ENCODE measurements at regions not wholly inside any gene's neighbourhood (a gene's known extent, or its start where the extent isn't known, plus 50 kb on each side); places are given as distances from the start of the nearest gene placed in this dataset.
"Not testable (repeated sequence)": the region's sequence is repeated elsewhere in the genome, so short reads cannot be mapped to it uniquely, and the experiment has no call there.

- Histone ChIP-seq H3K27ac (no peak overlapping the region), H3K4me3 (no peak overlapping the region), H3K9me3 (replicated peaks) (no peaks in the 10 kb centered on the region), H3K27me3 (replicated peaks) (no peaks in the 10 kb centered on the region), H3K36me3 (no peaks in the 10 kb centered on the region), H3K4me1 (replicated peaks) (peaks cover 44% of the 10 kb centered on the region)
- DNase-seq (ENCODE audit: low read depth in 1 of 2, low spot score in 2 of 2) = no peak
Measured at GRCh38 chr20:54342258-54342920, 133.0 kb upstream of the DOK5 start.

- Histone ChIP-seq H3K27me3 (replicated peaks) (no peaks in the 10 kb centered on the region), H3K4me1 (replicated peaks) (peaks cover 44% of the 10 kb centered on the region), H3K9me3 (replicated peaks) (no peaks in the 10 kb centered on the region), H3K4me3 (no peak overlapping the region), H3K36me3 (no peaks in the 10 kb centered on the region), H3K27ac (no peak overlapping the region)
- DNase-seq (ENCODE audit: low read depth in 1 of 2, low spot score in 2 of 2) = no peak
Measured at GRCh38 chr20:54343099-54343498, 132.3 kb upstream of the DOK5 start.

- no peak for DNase-seq (ENCODE audit: low read depth in 1 of 2, low spot score in 2 of 2)
- Histone ChIP-seq H3K27ac (no peak overlapping the region), H3K4me3 (no peak overlapping the region), H3K9me3 (replicated peaks) (no peaks in the 10 kb centered on the region), H3K4me1 (replicated peaks) (peaks cover 44% of the 10 kb centered on the region), H3K36me3 (no peaks in the 10 kb centered on the region), H3K27me3 (replicated peaks) (no peaks in the 10 kb centered on the region)
Measured at GRCh38 chr20:54343634-54344033, 131.8 kb upstream of the DOK5 start.

- Histone ChIP-seq H3K36me3 (no peaks in the 10 kb centered on the region), H3K27ac (peak overlapping the region; percentile 45), H3K4me3 (no peak overlapping the region), H3K4me1 (replicated peaks) (peaks cover 45% of the 10 kb centered on the region), H3K27me3 (replicated peaks) (no peaks in the 10 kb centered on the region), H3K9me3 (replicated peaks) (no peaks in the 10 kb centered on the region)
- DNase-seq (ENCODE audit: low read depth in 1 of 2, low spot score in 2 of 2) = no peak
Measured at GRCh38 chr20:54344832-54345231, 130.6 kb upstream of the DOK5 start.

GRCh38 chr20:54345301-54345724 is 130.1 kb upstream of the DOK5 start:
- peak in 1 of 2 experiments; percentile 69 for DNase-seq (ENCODE audit: low read depth in 1 of 2, low spot score in 2 of 2)
- Histone ChIP-seq H3K27ac (peak overlapping the region; percentile 45), H3K9me3 (replicated peaks) (no peaks in the 10 kb centered on the region), H3K4me1 (replicated peaks) (peaks cover 46% of the 10 kb centered on the region), H3K36me3 (no peaks in the 10 kb centered on the region), H3K27me3 (replicated peaks) (no peaks in the 10 kb centered on the region), H3K4me3 (no peak overlapping the region)

- H3K27ac ChIP-seq = peak overlapping the region; percentile 45; the same call in 1 of the 2 replicates
- no peak for DNase-seq (ENCODE audit: low read depth in 1 of 2, low spot score in 2 of 2)
Measured at GRCh38 chr20:54345821-54346220, 129.6 kb upstream of the DOK5 start.

GRCh38 chr20:54346276-54346675 is 129.1 kb upstream of the DOK5 start:
- Histone ChIP-seq H3K27me3 (replicated peaks) (no peaks in the 10 kb centered on the region), H3K4me3 (no peak overlapping the region), H3K4me1 (replicated peaks) (peaks cover 46% of the 10 kb centered on the region), H3K27ac (0 out of 2 replicates have a peak overlapping the region, but pooled peaks have one; percentile 45), H3K9me3 (replicated peaks) (no peaks in the 10 kb centered on the region), H3K36me3 (no peaks in the 10 kb centered on the region)
- DNase-seq (ENCODE audit: low read depth in 1 of 2, low spot score in 2 of 2) = no peak

More at GRCh38 chr20:54345821-54346220, 129.6 kb upstream of the DOK5 start:
- Histone ChIP-seq H3K4me3 (no peak overlapping the region), H3K36me3 (no peaks in the 10 kb centered on the region), H3K27me3 (replicated peaks) (no peaks in the 10 kb centered on the region), H3K9me3 (replicated peaks) (no peaks in the 10 kb centered on the region), H3K4me1 (replicated peaks) (peaks cover 46% of the 10 kb centered on the region)

- Histone ChIP-seq H3K4me3 (no peak overlapping the region), H3K36me3 (no peaks in the 10 kb centered on the region), H3K27ac (no peak overlapping the region), H3K27me3 (replicated peaks) (no peaks in the 10 kb centered on the region), H3K4me1 (replicated peaks) (peaks cover 56% of the 10 kb centered on the region), H3K9me3 (replicated peaks) (no peaks in the 10 kb centered on the region)
- no peak for DNase-seq (ENCODE audit: low read depth in 1 of 2, low spot score in 2 of 2)
Measured at GRCh38 chr20:54347166-54347833, 128.1 kb upstream of the DOK5 start.

- no peaks in the 10 kb centered on the region for H3K36me3 ChIP-seq
- DNase-seq (ENCODE audit: low read depth in 1 of 2, low spot score in 2 of 2) = no peak
- no peak overlapping the region for H3K4me3 ChIP-seq
- peak overlapping the region; percentile 75 for H3K27ac ChIP-seq
- no peaks in the 10 kb centered on the region for H3K9me3 ChIP-seq (replicated peaks)
- H3K4me1 ChIP-seq (replicated peaks) = peaks cover 40% of the 10 kb centered on the region
- H3K27me3 ChIP-seq (replicated peaks) = no peaks in the 10 kb centered on the region
Measured at GRCh38 chr20:54350415-54350814, 125.0 kb upstream of the DOK5 start.

GRCh38 chr20:54351371-54352136 is 123.8 kb upstream of the DOK5 start:
- Histone ChIP-seq H3K27me3 (replicated peaks) (no peaks in the 10 kb centered on the region), H3K9me3 (replicated peaks) (no peaks in the 10 kb centered on the region), H3K4me3 (no peak overlapping the region), H3K27ac (peak overlapping the region; percentile 71), H3K36me3 (no peaks in the 10 kb centered on the region), H3K4me1 (replicated peaks) (peaks cover 29% of the 10 kb centered on the region)
- DNase-seq (ENCODE audit: low read depth in 1 of 2, low spot score in 2 of 2) = peak; percentile 50 to 76

DNA sequence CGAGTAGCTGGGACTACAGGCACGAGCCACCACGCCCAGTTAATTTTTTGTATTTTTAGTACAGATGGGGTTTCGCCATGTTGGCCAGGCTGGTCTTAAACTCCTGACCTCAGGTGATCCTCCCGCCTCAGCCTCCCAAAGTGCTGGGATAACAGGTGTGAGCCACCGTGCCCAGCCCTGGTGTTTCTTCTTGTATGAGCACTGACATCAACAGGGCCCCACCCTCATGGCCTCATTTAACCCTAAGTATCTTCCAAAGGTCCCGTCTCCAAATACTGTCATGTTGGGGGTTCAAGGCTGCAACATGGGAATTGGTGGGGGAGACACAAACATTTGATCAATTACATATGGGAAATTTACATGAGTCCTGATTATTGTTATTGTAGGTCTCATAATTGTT is 122.9 kb upstream of the DOK5 start:
- H3K27me3 ChIP-seq (replicated peaks); H3K9me3 ChIP-seq (replicated peaks); H3K36me3 ChIP-seq; H3K4me3 ChIP-seq; DNase-seq (ENCODE audit: low read depth in 1 of 2, low spot score in 2 of 2); H3K27ac ChIP-seq: not testable (repeated sequence)
- peaks cover 25% of the 10 kb centered on the region for H3K4me1 ChIP-seq (replicated peaks)

DNA sequence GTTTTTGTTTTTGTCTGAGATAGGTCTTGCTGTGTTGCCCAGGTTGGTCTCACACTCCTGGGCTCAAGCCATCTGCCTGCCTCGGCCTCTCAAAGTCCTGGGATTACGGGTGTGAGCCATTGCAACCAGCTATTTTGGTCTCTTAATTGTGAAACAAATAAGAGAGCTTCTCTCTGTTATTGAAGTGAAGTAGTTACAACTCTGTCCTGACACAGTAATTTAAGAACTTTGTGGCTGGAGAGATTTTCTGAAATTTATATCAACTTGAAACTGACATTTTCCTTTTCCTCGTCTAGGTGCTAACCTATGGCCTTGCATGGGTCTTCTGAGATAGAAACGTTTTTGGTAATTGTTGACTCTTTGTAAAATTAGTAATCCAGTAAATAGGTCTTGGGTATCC is 122.1 kb upstream of the DOK5 start:
- Histone ChIP-seq H3K36me3 (no peaks in the 10 kb centered on the region), H3K4me1 (replicated peaks) (peaks cover 25% of the 10 kb centered on the region), H3K9me3 (replicated peaks) (no peaks in the 10 kb centered on the region), H3K27ac (no peak overlapping the region), H3K4me3 (no peak overlapping the region), H3K27me3 (replicated peaks) (no peaks in the 10 kb centered on the region)
- DNase-seq (ENCODE audit: low read depth in 1 of 2, low spot score in 2 of 2) = no peak

- Histone ChIP-seq H3K4me3 (no peak overlapping the region), H3K4me1 (replicated peaks) (peaks cover 15% of the 10 kb centered on the region), H3K27ac (no peak overlapping the region), H3K9me3 (replicated peaks) (no peaks in the 10 kb centered on the region), H3K27me3 (replicated peaks) (no peaks in the 10 kb centered on the region), H3K36me3 (no peaks in the 10 kb centered on the region)
- no peak for DNase-seq (ENCODE audit: low read depth in 1 of 2, low spot score in 2 of 2)
Measured at GRCh38 chr20:54355631-54356280, 119.6 kb upstream of the DOK5 start.

All from SJSA1 (cell line).